ENCODE measurements at regions not wholly inside any gene's neighbourhood (a gene's known extent, or its start where the extent isn't known, plus 50 kb on each side); places are given as distances from the start of the nearest gene placed in this dataset.

- Histone ChIP-seq H3K4me1 (ENCODE audit: control insufficient read depth, extremely low read depth, insufficient read depth, low read length) (peaks cover 3% of the 10 kb centered on the region), H3K9me1 (ENCODE audit: control insufficient read depth, extremely low read depth, insufficient read depth, low read length) (no peaks in the 10 kb centered on the region), H3K9me3 (ENCODE audit: control insufficient read depth, low read depth, low read length) (no peaks in the 10 kb centered on the region), H3K79me2 (ENCODE audit: control insufficient read depth, insufficient read depth, low read length) (no peaks in the 10 kb centered on the region), H3K36me3 (ENCODE audit: control insufficient read depth in 2 of 2, extremely low read depth in 1 of 2, insufficient read depth in 2 of 2, low read length in 2 of 2) (no peaks in the 10 kb centered on the region), H4K20me1 (ENCODE audit: control insufficient read depth, extremely low read depth, insufficient read depth, low read length) (no peaks in the 10 kb centered on the region), H3K27me3 (ENCODE audit: control insufficient read depth, extremely low read depth, insufficient read depth, low read length) (no peaks in the 10 kb centered on the region), H3K9ac (ENCODE audit: control insufficient read depth, extremely low read depth, insufficient read depth, low read length) (no peak overlapping the region), H3K4me2 (ENCODE audit: control insufficient read depth, extremely low read depth, insufficient read depth, low read depth, low read length) (no peak overlapping the region), H3K27ac (ENCODE audit: control insufficient read depth, insufficient read depth, low read length) (no peak overlapping the region), H3K4me3 (ENCODE audit: control insufficient read depth in 2 of 3, extremely low read depth in 1 of 3, insufficient read depth in 2 of 3, low read depth in 1 of 3, low read length in 3 of 3) (no peak overlapping the region), H2AFZ (ENCODE audit: control insufficient read depth, low read length) (no peak overlapping the region)
- FAIRE-seq (no peak), DNase-seq (ENCODE audit: low read depth, low spot score) (no peak)
- no peak for TF ChIP-seq EZH2 (IDR thresholded peaks at IDR 0.05; ENCODE audit: low read length)
- TF ChIP-seq, protein P1, sequence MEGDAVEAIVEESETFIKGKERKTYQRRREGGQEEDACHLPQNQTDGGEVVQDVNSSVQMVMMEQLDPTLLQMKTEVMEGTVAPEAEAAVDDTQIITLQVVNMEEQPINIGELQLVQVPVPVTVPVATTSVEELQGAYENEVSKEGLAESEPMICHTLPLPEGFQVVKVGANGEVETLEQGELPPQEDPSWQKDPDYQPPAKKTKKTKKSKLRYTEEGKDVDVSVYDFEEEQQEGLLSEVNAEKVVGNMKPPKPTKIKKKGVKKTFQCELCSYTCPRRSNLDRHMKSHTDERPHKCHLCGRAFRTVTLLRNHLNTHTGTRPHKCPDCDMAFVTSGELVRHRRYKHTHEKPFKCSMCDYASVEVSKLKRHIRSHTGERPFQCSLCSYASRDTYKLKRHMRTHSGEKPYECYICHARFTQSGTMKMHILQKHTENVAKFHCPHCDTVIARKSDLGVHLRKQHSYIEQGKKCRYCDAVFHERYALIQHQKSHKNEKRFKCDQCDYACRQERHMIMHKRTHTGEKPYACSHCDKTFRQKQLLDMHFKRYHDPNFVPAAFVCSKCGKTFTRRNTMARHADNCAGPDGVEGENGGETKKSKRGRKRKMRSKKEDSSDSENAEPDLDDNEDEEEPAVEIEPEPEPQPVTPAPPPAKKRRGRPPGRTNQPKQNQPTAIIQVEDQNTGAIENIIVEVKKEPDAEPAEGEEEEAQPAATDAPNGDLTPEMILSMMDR (optimal IDR thresholded peaks at IDR 0.05 in 1 of 3, IDR thresholded peaks at IDR 0.05 in 1 of 3, conservative IDR thresholded peaks at IDR 0.05 in 1 of 3; ENCODE audit: extremely low read depth in 1 of 3, insufficient read depth in 2 of 3, low read length in 3 of 3): no peak
- dilution Hi-C loops (cut with MboI; ENCODE audit: extremely low pct_ligation_motif_present, low sequenced_read_pairs): no loop called here
These were observed 135.7 kb downstream of the CTH start for GRCh38 chr1:70546726-70547125.

- no peak for DNase-seq (ENCODE audit: low read depth, low spot score)
These were observed 141.8 kb downstream of the CTH start for GRCh38 chr1:70552662-70553566.

More at GRCh38 chr1:70552662-70553566, 141.8 kb downstream of the CTH start:
- Histone ChIP-seq H3K27me3 (ENCODE audit: control insufficient read depth, extremely low read depth, insufficient read depth, low read length) (no peaks in the 10 kb centered on the region), H4K20me1 (ENCODE audit: control insufficient read depth, extremely low read depth, insufficient read depth, low read length) (no peaks in the 10 kb centered on the region), H3K9ac (ENCODE audit: control insufficient read depth, extremely low read depth, insufficient read depth, low read length) (no peak overlapping the region), H3K4me2 (ENCODE audit: control insufficient read depth, extremely low read depth, insufficient read depth, low read depth, low read length) (no peak overlapping the region), H3K27ac (ENCODE audit: control insufficient read depth, insufficient read depth, low read length) (no peak overlapping the region), H3K36me3 (ENCODE audit: control insufficient read depth in 2 of 2, extremely low read depth in 1 of 2, insufficient read depth in 2 of 2, low read length in 2 of 2) (no peaks in the 10 kb centered on the region), H3K4me3 (ENCODE audit: control insufficient read depth in 2 of 3, extremely low read depth in 1 of 3, insufficient read depth in 2 of 3, low read depth in 1 of 3, low read length in 3 of 3) (no peak overlapping the region), H2AFZ (ENCODE audit: control insufficient read depth, low read length) (no peak overlapping the region), H3K4me1 (ENCODE audit: control insufficient read depth, extremely low read depth, insufficient read depth, low read length) (no peaks in the 10 kb centered on the region), H3K9me1 (ENCODE audit: control insufficient read depth, extremely low read depth, insufficient read depth, low read length) (no peaks in the 10 kb centered on the region), H3K9me3 (ENCODE audit: control insufficient read depth, low read depth, low read length) (no peaks in the 10 kb centered on the region), H3K79me2 (ENCODE audit: control insufficient read depth, insufficient read depth, low read length) (no peaks in the 10 kb centered on the region)
- TF ChIP-seq, protein P1 (optimal IDR thresholded peaks at IDR 0.05 in 1 of 3, IDR thresholded peaks at IDR 0.05 in 1 of 3, conservative IDR thresholded peaks at IDR 0.05 in 1 of 3; ENCODE audit: extremely low read depth in 1 of 3, insufficient read depth in 2 of 3, low read length in 3 of 3): no peak
- TF ChIP-seq EZH2 (IDR thresholded peaks at IDR 0.05; ENCODE audit: low read length): no peak
- dilution Hi-C loops (cut with MboI; ENCODE audit: extremely low pct_ligation_motif_present, low sequenced_read_pairs): no loop called here
- FAIRE-seq: no peak
